OCI-LY1 (cell line): ENCODE measurements at regions not wholly inside any gene's neighbourhood (a gene's known extent, or its start where the extent isn't known, plus 50 kb on each side); places are given as distances from the start of the nearest gene placed in this dataset.
"Not testable (repeated sequence)": the region's sequence is repeated elsewhere in the genome, so short reads cannot be mapped to it uniquely, and the experiment has no call there.

Source experiments
- H2AFZ ChIP-seq: fragments of 200-600 bp; sonication (generic), shearing (Covaris generic); 2 replicates; pipeline ENCODE4 v1.6.0; 2014; ENCODE audit warnings: antibody characterized with exemption, mild to moderate bottlenecking, low read length
- H3F3A ChIP-seq: fragments of 200-600 bp; sonication (generic), shearing (Covaris generic); 2 replicates; pipeline ENCODE4 v1.6.0; 2014; ENCODE audit warnings: mild to moderate bottlenecking, antibody characterized with exemption, low read length, moderate library complexity; ENCODE audit not compliant: insufficient read depth
- H3K27ac ChIP-seq: fragments of 200-600 bp; sonication (generic); 2 replicates; pipeline ENCODE4 v1.5.1; 2014; ENCODE audit warnings: low read length, mixed run types, mild to moderate bottlenecking, low read depth; ENCODE audit not compliant: poor library complexity, severe bottlenecking
- H3K27me3 ChIP-seq: fragments of 200-600 bp; sonication (generic); 2 replicates; pipeline ENCODE4 v1.6.0; 2014; ENCODE audit warnings: antibody characterized with exemption, mild to moderate bottlenecking, low read length, moderate library complexity; ENCODE audit not compliant: insufficient read depth
- H3K36me3 ChIP-seq: fragments of 200-600 bp; sonication (generic); 2 replicates; pipeline ENCODE4 v1.6.1; 2014; ENCODE audit warnings: mild to moderate bottlenecking, antibody characterized with exemption, low read length, moderate library complexity, mixed read lengths; ENCODE audit not compliant: insufficient read depth
- H3K4me1 ChIP-seq: fragments of 200-600 bp; sonication (generic); 2 replicates; pipeline ENCODE4 v1.5.1; 2014; ENCODE audit warnings: mild to moderate bottlenecking, low read length, moderate library complexity; ENCODE audit not compliant: insufficient read depth, severe bottlenecking
- H3K4me2 ChIP-seq: fragments of 200-600 bp; sonication (generic), shearing (Covaris generic); 2 replicates; pipeline ENCODE4 v1.6.1; 2014; ENCODE audit warnings: low read length
- H3K4me3 ChIP-seq: fragments of 200-600 bp; sonication (generic); 2 replicates; pipeline ENCODE4 v1.5.1; 2014; ENCODE audit warnings: low read length, low read depth, mild to moderate bottlenecking, mixed read lengths; ENCODE audit not compliant: poor library complexity, severe bottlenecking
- H3K79me2 ChIP-seq: fragments of 200-600 bp; shearing (Covaris generic); 2 replicates; pipeline ENCODE4 v1.6.1; 2016; ENCODE audit warnings: mixed run types, low read length, mixed read lengths; ENCODE audit not compliant: insufficient read depth
- H3K9ac ChIP-seq: fragments of 200-600 bp; sonication (generic), shearing (Covaris generic); 2 replicates; pipeline ENCODE4 v1.6.1; 2014; ENCODE audit warnings: mild to moderate bottlenecking, low read length, mixed read lengths
- H3K9me2 ChIP-seq: fragments of 200-600 bp; sonication (generic), shearing (Covaris generic); 2 replicates; pipeline ENCODE4 v1.6.1; 2014; ENCODE audit warnings: low read depth, mild to moderate bottlenecking, low read length, mixed read lengths
- H3K9me3 ChIP-seq: fragments of 200-600 bp; shearing (Covaris generic); 2 replicates; pipeline ENCODE4 v1.6.1; 2014; ENCODE audit warnings: low read length, mixed read lengths
- H4K20me1 ChIP-seq: fragments of 200-600 bp; sonication (generic), shearing (Covaris generic); 2 replicates; pipeline ENCODE4 v1.6.0; 2016; ENCODE audit warnings: mild to moderate bottlenecking, low read length; ENCODE audit not compliant: insufficient read depth
- CTCF ChIP-seq: fragments of 200-600 bp; sonication (generic), shearing (Covaris generic); IDR thresholded peaks from 2 replicates; pipeline ENCODE4 v1.5.1; 2017; ENCODE audit warnings: mild to moderate bottlenecking, antibody characterized with exemption, low read length, moderate library complexity, mixed read lengths
- EZH2 ChIP-seq: fragments of 200-600 bp; sonication (generic), shearing (Covaris generic); IDR thresholded peaks from 2 replicates; pipeline ENCODE4 v1.8.0; 2017; ENCODE audit warnings: borderline replicate concordance, mixed run types, mild to moderate bottlenecking, antibody characterized with exemption, low read length, moderate library complexity, mixed read lengths

GRCh38 chr5:174503461-174504265 lies 220.7 kb upstream of the MSX2 start:
- no peak overlapping the region for H3K4me2 ChIP-seq
- H3K4me3 ChIP-seq = no peak overlapping the region
- no peaks in the 10 kb centered on the region for H4K20me1 ChIP-seq
- H3K27me3 ChIP-seq = no peaks in the 10 kb centered on the region
- TF ChIP-seq EZH2 = no peak
- TF ChIP-seq CTCF = no peak
- H2AFZ ChIP-seq = no peak overlapping the region
- no peaks in the 10 kb centered on the region for H3K9me3 ChIP-seq
- no peaks in the 10 kb centered on the region for H3K79me2 ChIP-seq
- H3K27ac ChIP-seq = no peak overlapping the region
- no peaks in the 10 kb centered on the region for H3K36me3 ChIP-seq
- H3K9ac ChIP-seq = no peak overlapping the region
- no peaks in the 10 kb centered on the region for H3K9me2 ChIP-seq
- no peaks in the 10 kb centered on the region for H3K4me1 ChIP-seq
- H3F3A ChIP-seq = no peaks in the 10 kb centered on the region

GRCh38 chr5:174504266-174504726 lies 220.1 kb upstream of the MSX2 start:
- Histone ChIP-seq H3K27me3 (no peaks in the 10 kb centered on the region), H3K4me3 (no peak overlapping the region), H4K20me1 (no peaks in the 10 kb centered on the region), H3K4me1 (no peaks in the 10 kb centered on the region), H3K9ac (no peak overlapping the region), H3K27ac (no peak overlapping the region), H3K9me3 (no peaks in the 10 kb centered on the region), H3K4me2 (no peak overlapping the region), H2AFZ (no peak overlapping the region), H3K79me2 (no peaks in the 10 kb centered on the region), H3K36me3 (no peaks in the 10 kb centered on the region), H3K9me2 (no peaks in the 10 kb centered on the region), H3F3A (no peaks in the 10 kb centered on the region)
- no peak for TF ChIP-seq CTCF
- TF ChIP-seq EZH2 = no peak

- Histone ChIP-seq H3F3A (no peaks in the 10 kb centered on the region), H3K9me2 (no peaks in the 10 kb centered on the region), H3K4me2 (no peak overlapping the region), H3K36me3 (no peaks in the 10 kb centered on the region), H3K4me3 (no peak overlapping the region), H4K20me1 (no peaks in the 10 kb centered on the region), H3K27me3 (no peaks in the 10 kb centered on the region), H3K9ac (no peak overlapping the region), H3K9me3 (no peaks in the 10 kb centered on the region), H2AFZ (no peak overlapping the region), H3K79me2 (no peaks in the 10 kb centered on the region), H3K4me1 (no peaks in the 10 kb centered on the region), H3K27ac (no peak overlapping the region)
- TF ChIP-seq EZH2 = no peak
- TF ChIP-seq CTCF = no peak
These were observed 218.8 kb upstream of the MSX2 start for GRCh38 chr5:174505621-174506020.

GRCh38 chr5:174510782-174511453 lies 213.5 kb upstream of the MSX2 start:
- H3K4me2 ChIP-seq, H3K9me2 ChIP-seq, H3K79me2 ChIP-seq, H3K27ac ChIP-seq, H3K9ac ChIP-seq, H3K4me3 ChIP-seq, H2AFZ ChIP-seq, H3K9me3 ChIP-seq, H3K4me1 ChIP-seq, H3K36me3 ChIP-seq, H4K20me1 ChIP-seq, H3K27me3 ChIP-seq, H3F3A ChIP-seq: not testable (repeated sequence)
